GM21526 (cell line): ENCODE measurements at regions not wholly inside any gene's neighbourhood (a gene's known extent, or its start where the extent isn't known, plus 50 kb on each side); places are given as distances from the start of the nearest gene placed in this dataset.
A peak's percentile ranks its signal among the peaks of the same experiment; 100 is the strongest.
"Not testable (repeated sequence)": the region's sequence is repeated elsewhere in the genome, so short reads cannot be mapped to it uniquely, and the experiment has no call there.

Experiments
- ATAC-seq: cut with Tn5 transposase; IDR thresholded peaks from one replicate; pipeline ENCODE4 v1.9.1; 2021; ENCODE audit warnings: moderate library complexity; ENCODE audit not compliant: unreplicated experiment, low FRiP score

GRCh38 chr11:15300341-15300740 is 185.6 kb downstream of the INSC start:
- ATAC-seq = no peak

GRCh38 chr11:15307619-15308024 is 192.9 kb downstream of the INSC start:
- no peak for ATAC-seq

GRCh38 chr11:15308840-15309239 is 194.1 kb downstream of the INSC start:
- ATAC-seq = no peak

- no peak for ATAC-seq
Observed at GRCh38 chr11:15309296-15309695, 194.6 kb downstream of the INSC start.

GRCh38 chr11:15313862-15314261 is 199.1 kb downstream of the INSC start:
- ATAC-seq = no peak

GRCh38 chr11:15318814-15319213 is 204.1 kb downstream of the INSC start:
- ATAC-seq = no peak

- ATAC-seq = no peak
Observed at GRCh38 chr11:15326520-15326919, 211.8 kb downstream of the INSC start.

- peak; percentile 59 for ATAC-seq
Observed at GRCh38 chr11:15327786-15328231, 213.1 kb downstream of the INSC start.

GRCh38 chr11:15333407-15333806 is 218.7 kb downstream of the INSC start:
- no peak for ATAC-seq

GRCh38 chr11:15334766-15335165 is 220.0 kb downstream of the INSC start:
- ATAC-seq = no peak

GRCh38 chr11:15336021-15336420 is 221.3 kb downstream of the INSC start:
- ATAC-seq = no peak

GRCh38 chr11:15339302-15339701 is 224.6 kb downstream of the INSC start:
- no peak for ATAC-seq

- ATAC-seq = no peak
Observed at GRCh38 chr11:15341587-15341986, 226.9 kb downstream of the INSC start.

GRCh38 chr11:15342163-15342562 is 227.4 kb downstream of the INSC start:
- no peak for ATAC-seq

GRCh38 chr11:15346907-15347306 is 232.2 kb downstream of the INSC start:
- no peak for ATAC-seq

GRCh38 chr11:15347969-15348734 is 233.4 kb downstream of the INSC start:
- no peak for ATAC-seq

- ATAC-seq = no peak
Observed at GRCh38 chr11:15349413-15349812, 234.7 kb downstream of the INSC start.

- no peak for ATAC-seq
Observed at GRCh38 chr11:15361316-15361715, 246.6 kb downstream of the INSC start.

GRCh38 chr11:15365286-15365685 is 250.6 kb downstream of the INSC start:
- ATAC-seq = not testable (repeated sequence)

GRCh38 chr11:15367695-15368094 is 253.0 kb downstream of the INSC start:
- ATAC-seq = no peak

GRCh38 chr11:15370495-15371147 is 255.9 kb downstream of the INSC start:
- no peak for ATAC-seq

GRCh38 chr11:15371533-15371932 is 256.8 kb downstream of the INSC start:
- no peak for ATAC-seq
